K562 (cell line): ENCODE measurements at regions not wholly inside any gene's neighbourhood (a gene's known extent, or its start where the extent isn't known, plus 50 kb on each side); places are given as distances from the start of the nearest gene placed in this dataset.

Experiments
- ATAC-seq: fragments of 200-7000 bp; cut with Tn5 transposase; 3 replicates; pipeline ENCODE4 v1.9.1; 2020; ENCODE audit warnings: moderate library complexity
- BruUV-seq: library from RNA; stranded (reverse); fragments of 400-500 nt; replicated peaks from 2 replicates; lab custom pipeline; 2021; lab: Mats Ljungman, UMichigan
- CTCF ChIA-PET: fragments of 300-600 bp; formaldehyde crosslinking; extraction: SDS; loops from one replicate; lab custom pipeline; 2021; ENCODE audit warnings: low intra/inter-chr PET ratio; lab: Yijun Ruan, JAX
- POLR2A ChIA-PET: fragments of 300-600, 350-650 bp; sonication (Branson Sonifier 250); formaldehyde crosslinking; extraction: SDS; loops from one replicate; lab custom pipeline; 2021; ENCODE audit warnings: antibody characterized with exemption, inconsistent platforms; lab: Yijun Ruan, JAX
- DNase-seq, 4 experiments: peaks; one replicate each; pipeline versions ENCODE4 v3.0.0 to v3.0.0-alpha.2; 2011 to 2018; ENCODE audit warnings: low spot score in 3 of 4, mixed read lengths in 3 of 4; ENCODE audit errors: extremely low read depth in 1 of 4
- FAIRE-seq: peaks from 2 replicates; lab custom pipeline; 2011; peaks lifted over from hg19 to GRCh38; lab: Jason Lieb, UNC
- H2AFZ ChIP-seq: 2 replicates; pipeline ENCODE4 v1.6.0; 2011; ENCODE audit warnings: low read depth, low read length, control low read depth, inconsistent platforms
- H3K27ac ChIP-seq: fragments of 200-600 bp; 3 replicates; pipeline ENCODE4 v1.8.0; 2011; ENCODE audit warnings: low read depth, mild to moderate bottlenecking, control low read depth, inconsistent platforms, low read length, moderate library complexity, mixed read lengths; ENCODE audit errors: extremely low read depth
- H3K27me3 ChIP-seq, 2 experiments: fragments of 300-600 bp in 1 of 2; 2 replicates in 1 of 2; 3 replicates in 1 of 2; pipeline versions ENCODE4 v1.6.0 to v1.8.0; 2011; ENCODE audit warnings: inconsistent platforms in 2 of 2, low read length in 2 of 2, mild to moderate bottlenecking in 1 of 2, mixed read lengths in 1 of 2, moderate library complexity in 1 of 2; ENCODE audit not compliant: control insufficient read depth in 2 of 2, insufficient read depth in 2 of 2
- H3K36me3 ChIP-seq: fragments of 300-600 bp; 3 replicates; pipeline ENCODE4 v1.8.0; 2011; ENCODE audit warnings: mild to moderate bottlenecking, low read length, inconsistent platforms; ENCODE audit not compliant: control insufficient read depth, insufficient read depth
- H3K4me1 ChIP-seq, 2 experiments: fragments of 200-600 bp in 1 of 2; replicated peaks in 1 of 2; 2 replicates in 1 of 2; 3 replicates in 1 of 2; pipeline versions ENCODE4 v1.5.1 to v1.8.0; 2011; ENCODE audit warnings: inconsistent platforms in 2 of 2, low read length in 2 of 2, mild to moderate bottlenecking in 1 of 2, mixed read lengths in 1 of 2, moderate library complexity in 1 of 2; ENCODE audit not compliant: control insufficient read depth in 2 of 2, insufficient read depth in 2 of 2
- H3K4me2 ChIP-seq: 2 replicates; pipeline ENCODE4 v1.6.1; 2011; ENCODE audit warnings: low read length, control low read depth, inconsistent platforms, mixed read lengths; ENCODE audit not compliant: insufficient read depth
- H3K4me3 ChIP-seq: fragments of 200-600 bp; sonication (generic), shearing (Covaris generic); 2 replicates; pipeline ENCODE4 v1.5.1; 2016; ENCODE audit warnings: control low read depth, inconsistent platforms
- H3K79me2 ChIP-seq: fragments of 200-600 bp; 3 replicates; pipeline ENCODE4 v1.8.0; 2011; ENCODE audit warnings: low read length, inconsistent platforms; ENCODE audit not compliant: control insufficient read depth, insufficient read depth
- H3K9ac ChIP-seq, 2 experiments: 2 replicates each; pipeline versions ENCODE4 v1.6.0 to v1.6.1; 2011; ENCODE audit warnings: low read depth in 2 of 2, low read length in 2 of 2, control low read depth in 1 of 2, inconsistent platforms in 1 of 2, mild to moderate bottlenecking in 1 of 2, mixed read lengths in 1 of 2; ENCODE audit not compliant: insufficient read depth in 1 of 2
- H3K9me1 ChIP-seq: one replicate; pipeline ENCODE4 v1.6.0; 2011; ENCODE audit warnings: inconsistent platforms, mild to moderate bottlenecking, low read length, moderate library complexity; ENCODE audit not compliant: control insufficient read depth, insufficient read depth
- H3K9me3 ChIP-seq: replicated peaks from 2 replicates; pipeline ENCODE4 v1.5.1; 2011; ENCODE audit warnings: low read depth, low read length, inconsistent platforms; ENCODE audit not compliant: control insufficient read depth, insufficient read depth
- H4K20me1 ChIP-seq: replicated peaks from 2 replicates; pipeline ENCODE4 v1.6.1; 2011; ENCODE audit warnings: low read length, inconsistent platforms, mixed read lengths; ENCODE audit not compliant: control insufficient read depth, insufficient read depth
- EGR1 ChIP-seq: fragments of 450-650 bp; conservative IDR thresholded peaks from 2 replicates; pipeline ENCODE4 v1.6.1; 2017; ENCODE audit warnings: mild to moderate bottlenecking
- ETV6 ChIP-seq, 3 experiments: fragments of 150-350 bp in 1 of 3; sonication (generic) in 1 of 3; formaldehyde crosslinking in 1 of 3; IDR thresholded peaks; 2 replicates each; pipeline versions ENCODE4 v1.6.1 to v1.8.0; 2014 to 2022; ENCODE audit warnings: borderline replicate concordance in 2 of 3, low read depth in 2 of 3, antibody characterized with exemption in 1 of 3, low read length in 1 of 3, mild to moderate bottlenecking in 1 of 3, missing genetic modification reagents in 1 of 3
- FOS ChIP-seq: IDR thresholded peaks from 3 replicates; pipeline ENCODE4 v1.6.1; 2011; ENCODE audit not compliant: insufficient read length; ENCODE audit errors: extremely low read depth
- PCBP1 ChIP-seq: fragments of 200-400 bp; formaldehyde crosslinking; IDR thresholded peaks from 2 replicates; pipeline ENCODE4 v1.6.1; 2018; ENCODE audit warnings: mild to moderate bottlenecking, low read depth, low read length; ENCODE audit not compliant: poor library complexity, severe bottlenecking
- ZNF263 ChIP-seq: sonication (generic); formaldehyde crosslinking; IDR thresholded peaks from 2 replicates; pipeline ENCODE4 v1.8.0; 2022; ENCODE audit warnings: mild to moderate bottlenecking, missing genetic modification reagents, borderline replicate concordance
- WGBS: fragments of 100-300 bp; shearing (Covaris generic); methylation state at CpG from one replicate; pipeline ENCODE4 v1.1.6; 2016; ENCODE audit warnings: low coverage, mixed read lengths; ENCODE audit not compliant: insufficient coverage; ENCODE audit errors: missing lambda C conversion rate; 5-methylcytosine and 5-hydroxymethylcytosine counted together
- in situ Hi-C: fragments of 300-500 bp; cut with MboI; formaldehyde crosslinking; loops from 4 replicates; pipeline ENCODE4 v1.15.0; 2018; ENCODE audit warnings: inconsistent platforms, mixed read lengths
- intact Hi-C: fragments of 100-400 bp; cut with micrococcal nuclease; formaldehyde crosslinking; loops from 2 replicates; pipeline ENCODE4 v1.14.2; 2022

GRCh38 chr2:5596868-5597267 is 95.3 kb upstream of the SOX11 start (continued):
- no peak for TF ChIP-seq PCBP1
- TF ChIP-seq FOS, result no peak
- TF ChIP-seq ETV6 (IDR thresholded peaks at IDR 0.05; ENCODE audit: borderline replicate concordance in 1 of 2, low read depth in 2 of 2, low read length in 1 of 2), result no peak
- no peak for TF ChIP-seq ETV6 (CRISPR knock-in tag; IDR thresholded peaks at IDR 0.05; ENCODE audit: borderline replicate concordance)

- Histone ChIP-seq H3K4me3 (no peak overlapping the region), H3K9me1 (no peaks in the 10 kb centered on the region), H3K27me3 (no peaks in the 10 kb centered on the region), H2AFZ (no peak overlapping the region), H3K36me3 (no peaks in the 10 kb centered on the region; the same call in 2 of the 3 replicates), H3K4me1 (no peaks in the 10 kb centered on the region), H3K4me2 (no peak overlapping the region), H3K9ac (no peak overlapping the region), H3K79me2 (no peaks in the 10 kb centered on the region), H3K27ac (no peak overlapping the region), H4K20me1 (no peaks in the 10 kb centered on the region), H3K9me3 (no peaks in the 10 kb centered on the region; the same call in 1 of the 2 replicates)
- DNase-seq, result no peak
- no peak for ATAC-seq
- intact Hi-C loops (no loop called here), in situ Hi-C loops (no loop called here)
- 2% methylated on average over 4 of the region's 4 CpGs for WGBS
- CTCF ChIA-PET, result no interaction called here
- FAIRE-seq, result no peak
- BruUV-seq, result no TSS peak
- TF ChIP-seq EGR1 (no peak), ZNF263 (CRISPR knock-in tag) (no peak)
- POLR2A ChIA-PET, result no interaction called here
These were observed 94.0 kb upstream of the SOX11 start for GRCh38 chr2:5598156-5598555.
